Erythroblast (primary cell): ENCODE measurements at regions not wholly inside any gene's neighbourhood (a gene's known extent, or its start where the extent isn't known, plus 50 kb on each side); places are given as distances from the start of the nearest gene placed in this dataset.
"Not testable (repeated sequence)": the region's sequence is repeated elsewhere in the genome, so short reads cannot be mapped to it uniquely, and the experiment has no call there.

Experiments used
- DNase-seq, 2 experiments: peaks; one replicate each; lab custom pipeline; 2025; lab: John Stamatoyannopoulos, UW
- GATA1 ChIP-seq: IDR thresholded peaks from 2 replicates; pipeline ENCODE4 v1.6.1; 2011; ENCODE audit warnings: low read depth, mild to moderate bottlenecking, control low read depth, low read length, moderate library complexity
- POLR2A ChIP-seq: IDR thresholded peaks from 2 replicates; pipeline ENCODE4 v1.6.1; 2011; ENCODE audit warnings: mild to moderate bottlenecking, low read length

- DNase-seq: no peak
- no peak for TF ChIP-seq POLR2A
- no peak for TF ChIP-seq GATA1
These were observed 337.6 kb downstream of the PIK3C3 start for GRCh38 chr18:42292654-42293053.

- no peak for DNase-seq
- TF ChIP-seq POLR2A (no peak), GATA1 (no peak)
These were observed 341.2 kb downstream of the PIK3C3 start for GRCh38 chr18:42296192-42296591.

- TF ChIP-seq POLR2A (no peak), GATA1 (no peak)
- DNase-seq: no peak
These were observed 341.7 kb downstream of the PIK3C3 start for GRCh38 chr18:42296723-42297122.

- peak; percentile 67 to 80 for DNase-seq
- TF ChIP-seq GATA1: no peak
These were observed 344.0 kb downstream of the PIK3C3 start for GRCh38 chr18:42298759-42299675.

GRCh38 chr18:42305869-42306593 is 351.0 kb downstream of the PIK3C3 start:
- DNase-seq: peak; percentile 32 to 74
- no peak for TF ChIP-seq POLR2A
- TF ChIP-seq GATA1: no peak

- TF ChIP-seq GATA1 (no peak), POLR2A (no peak)
- no peak for DNase-seq
These were observed 351.6 kb downstream of the PIK3C3 start for GRCh38 chr18:42306594-42306980.

- no peak for TF ChIP-seq POLR2A
- no peak for TF ChIP-seq GATA1
- no peak for DNase-seq
These were observed 355.9 kb downstream of the PIK3C3 start for GRCh38 chr18:42310956-42311355.

- TF ChIP-seq POLR2A (no peak), GATA1 (no peak)
- no peak for DNase-seq
These were observed 371.7 kb downstream of the PIK3C3 start for GRCh38 chr18:42326752-42327151.

- DNase-seq: no peak
- TF ChIP-seq POLR2A: no peak
- TF ChIP-seq GATA1: no peak
These were observed 373.9 kb downstream of the PIK3C3 start for GRCh38 chr18:42328931-42329330.

- no peak for DNase-seq
- TF ChIP-seq GATA1 (no peak), POLR2A (no peak)
These were observed 375.3 kb downstream of the PIK3C3 start for GRCh38 chr18:42330296-42330695.

- no peak for DNase-seq
- TF ChIP-seq GATA1 (no peak), POLR2A (no peak)
These were observed 378.5 kb downstream of the PIK3C3 start for GRCh38 chr18:42333558-42333957.

- TF ChIP-seq POLR2A (no peak), GATA1 (no peak)
- DNase-seq: no peak
These were observed 379.9 kb downstream of the PIK3C3 start for GRCh38 chr18:42334931-42335330.

GRCh38 chr18:42336139-42336538 is 381.1 kb downstream of the PIK3C3 start:
- no peak for TF ChIP-seq GATA1
- no peak for TF ChIP-seq POLR2A

GRCh38 chr18:42337337-42337736 is 382.3 kb downstream of the PIK3C3 start:
- DNase-seq: not testable (repeated sequence)

More at GRCh38 chr18:42336139-42336538, 381.1 kb downstream of the PIK3C3 start:
- no peak for DNase-seq
